HG02763 (cell line): ENCODE measurements at regions not wholly inside any gene's neighbourhood (a gene's known extent, or its start where the extent isn't known, plus 50 kb on each side); places are given as distances from the start of the nearest gene placed in this dataset.

Experiments used
- ATAC-seq: cut with Tn5 transposase; IDR thresholded peaks from one replicate; pipeline ENCODE4 v1.9.1; 2021; ENCODE audit warnings: mild to moderate bottlenecking, moderate library complexity; ENCODE audit not compliant: unreplicated experiment

GRCh38 chr5:30103452-30104202 lies 1089.9 kb upstream of the CDH6 start:
- ATAC-seq: no peak

- no peak for ATAC-seq
These were observed 1090.4 kb upstream of the CDH6 start for GRCh38 chr5:30103052-30103451.

DNA sequence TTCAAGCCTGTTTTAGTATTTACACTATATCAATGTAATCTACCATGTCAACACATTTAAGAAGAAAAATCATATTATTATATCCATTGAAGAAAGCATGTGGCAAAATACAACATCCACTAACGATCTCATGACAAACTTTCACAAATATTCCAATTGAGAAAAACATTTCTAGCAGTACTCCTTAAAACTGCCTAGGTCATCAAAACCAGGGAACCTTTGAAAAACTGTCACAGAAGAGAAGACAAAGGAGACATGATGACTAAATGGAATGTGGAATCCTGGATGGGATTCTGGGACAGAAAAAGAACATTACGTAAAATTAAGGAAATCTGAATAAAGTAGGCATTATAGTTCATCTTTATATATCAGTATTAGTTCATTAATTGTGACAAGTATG lies 1091.3 kb upstream of the CDH6 start:
- ATAC-seq: no peak

GRCh38 chr5:30100929-30101328 lies 1092.6 kb upstream of the CDH6 start:
- ATAC-seq: no peak

GRCh38 chr5:30100148-30100713 lies 1093.3 kb upstream of the CDH6 start:
- ATAC-seq: no peak

- no peak for ATAC-seq
These were observed 1093.9 kb upstream of the CDH6 start for GRCh38 chr5:30099634-30100033.

DNA sequence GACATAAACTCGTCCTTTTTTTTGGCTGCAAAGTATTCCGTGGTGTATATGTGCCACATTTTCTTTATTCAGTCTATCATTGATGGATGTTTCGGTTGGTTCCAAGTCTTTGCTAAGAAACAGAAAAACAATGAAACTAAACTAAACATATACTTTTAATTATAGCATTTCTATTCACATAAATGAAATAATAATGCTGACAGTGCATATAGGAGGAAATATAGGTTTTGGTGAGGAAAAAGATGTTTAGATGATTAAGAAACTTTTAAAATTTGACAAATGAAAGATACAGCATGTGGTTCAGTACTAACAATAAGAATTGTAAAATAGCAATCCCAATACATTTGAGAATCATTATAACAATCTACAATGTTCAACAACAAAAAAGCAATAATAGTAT lies 1094.5 kb upstream of the CDH6 start:
- no peak for ATAC-seq

GRCh38 chr5:30092548-30092947 lies 1100.9 kb upstream of the CDH6 start:
- no peak for ATAC-seq

- ATAC-seq: no peak
These were observed 1123.8 kb upstream of the CDH6 start for GRCh38 chr5:30069441-30070263.

- ATAC-seq: no peak
These were observed 1130.0 kb upstream of the CDH6 start for GRCh38 chr5:30063503-30063902.

GRCh38 chr5:30051976-30052375 lies 1141.5 kb upstream of the CDH6 start:
- no peak for ATAC-seq

- ATAC-seq: no peak
These were observed 1143.2 kb upstream of the CDH6 start for GRCh38 chr5:30050056-30050815.

DNA sequence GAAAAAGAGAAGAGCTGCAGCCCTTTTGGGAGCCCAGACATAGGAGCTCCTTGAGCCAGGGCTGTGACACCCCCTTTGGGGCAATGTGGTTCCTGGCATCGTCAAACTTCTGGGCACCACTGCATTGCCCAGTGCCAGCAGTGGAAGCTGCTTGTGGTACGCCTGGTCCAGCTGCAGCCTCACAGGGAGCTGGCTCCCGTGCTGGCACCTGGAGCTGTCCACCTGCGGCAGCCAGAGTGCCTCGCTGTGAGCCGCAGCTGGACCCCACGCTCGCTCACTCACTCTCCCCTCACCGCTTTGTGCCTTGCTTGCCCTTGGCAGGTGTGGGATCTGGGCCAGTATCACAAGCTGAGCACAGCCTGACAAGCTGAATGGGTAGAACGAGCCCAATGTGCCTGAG lies 1150.8 kb upstream of the CDH6 start:
- ATAC-seq: no peak

DNA sequence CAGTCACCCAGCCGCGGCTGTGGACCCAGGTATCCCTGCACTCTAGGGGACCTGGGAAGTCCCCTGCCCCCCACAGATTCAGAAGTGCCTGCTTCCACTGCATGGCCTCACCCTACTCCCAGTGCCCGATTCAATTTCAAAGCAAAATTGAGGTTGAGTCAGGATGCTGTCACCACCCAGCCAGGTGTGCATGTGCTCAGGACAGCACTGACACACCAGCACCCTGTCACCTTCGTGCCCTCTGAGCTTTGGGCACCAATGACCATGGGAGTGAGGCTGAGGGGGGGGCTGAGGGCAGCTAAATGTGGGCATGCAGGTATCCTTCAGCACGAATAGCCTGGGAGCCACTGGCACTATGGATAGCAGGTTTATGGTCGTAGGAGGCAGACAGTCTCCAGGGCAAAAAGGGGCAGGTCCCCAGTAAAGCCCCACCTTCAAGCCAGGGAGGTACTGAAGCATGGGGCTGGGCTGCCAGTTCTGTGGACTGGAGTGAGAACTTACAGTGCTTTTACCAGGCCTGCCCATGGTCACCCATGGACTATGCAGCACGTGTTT lies 1151.6 kb upstream of the CDH6 start:
- ATAC-seq: no peak

DNA sequence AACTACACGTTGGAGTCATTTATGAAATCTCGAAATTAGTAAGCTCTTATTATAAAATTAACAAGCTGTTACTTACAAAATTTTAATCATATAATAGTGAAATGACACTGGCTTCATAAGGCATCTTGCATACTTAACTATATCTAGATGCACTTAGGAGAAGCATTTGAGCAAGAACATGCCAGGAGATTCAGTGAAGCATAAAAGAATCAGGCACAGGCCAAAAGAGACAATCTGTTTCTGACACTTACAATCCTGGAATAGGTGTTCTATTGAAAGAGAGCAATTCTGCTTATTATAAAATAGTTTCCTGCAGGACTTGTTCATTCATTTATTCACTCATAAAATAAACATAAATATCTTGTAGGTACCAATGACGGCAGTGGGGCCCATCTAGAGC lies 1152.2 kb upstream of the CDH6 start:
- no peak for ATAC-seq

- ATAC-seq: no peak
These were observed 1152.9 kb upstream of the CDH6 start for GRCh38 chr5:30040488-30041118.

DNA sequence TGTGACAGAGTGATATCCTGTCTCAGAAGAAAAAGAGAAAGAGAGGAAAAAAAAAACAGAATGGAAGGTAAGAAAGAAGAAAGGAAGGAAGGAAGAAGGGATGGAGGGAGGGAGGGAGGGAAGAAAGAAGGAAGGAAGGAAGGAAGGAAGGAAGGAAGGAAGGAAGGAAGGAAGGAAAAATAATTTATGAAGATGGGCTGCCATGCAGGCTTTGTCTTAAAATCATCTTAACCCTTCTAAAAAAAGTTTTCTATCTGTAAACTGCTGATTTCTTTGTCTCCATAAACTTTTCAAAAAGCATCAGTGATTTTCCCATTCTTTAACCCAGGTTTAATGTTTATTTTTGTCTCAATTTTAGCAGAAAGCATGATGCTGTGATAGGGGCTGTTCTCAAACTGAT lies 1154.1 kb upstream of the CDH6 start:
- no peak for ATAC-seq

DNA sequence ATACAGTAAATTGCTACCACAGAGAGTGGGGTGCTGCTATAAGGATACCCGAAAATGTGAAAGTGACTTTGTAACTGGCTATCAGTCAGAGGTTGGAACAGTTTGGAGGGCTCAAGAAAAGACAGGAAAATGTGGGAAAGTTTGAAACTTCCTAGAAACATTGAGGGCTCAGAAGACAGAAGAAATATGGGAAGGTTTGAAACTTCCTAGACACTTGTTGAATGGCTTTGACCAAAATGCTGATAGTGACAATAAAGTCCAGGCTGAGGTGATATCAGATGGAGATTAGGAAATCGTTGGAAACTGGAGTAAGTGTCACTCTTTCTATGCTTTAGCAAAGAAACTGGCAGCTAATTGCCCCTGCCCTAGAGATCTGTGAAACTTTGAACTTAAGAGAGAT lies 1158.6 kb upstream of the CDH6 start:
- ATAC-seq: no peak

- no peak for ATAC-seq
These were observed 1163.4 kb upstream of the CDH6 start for GRCh38 chr5:30030101-30030500.

DNA sequence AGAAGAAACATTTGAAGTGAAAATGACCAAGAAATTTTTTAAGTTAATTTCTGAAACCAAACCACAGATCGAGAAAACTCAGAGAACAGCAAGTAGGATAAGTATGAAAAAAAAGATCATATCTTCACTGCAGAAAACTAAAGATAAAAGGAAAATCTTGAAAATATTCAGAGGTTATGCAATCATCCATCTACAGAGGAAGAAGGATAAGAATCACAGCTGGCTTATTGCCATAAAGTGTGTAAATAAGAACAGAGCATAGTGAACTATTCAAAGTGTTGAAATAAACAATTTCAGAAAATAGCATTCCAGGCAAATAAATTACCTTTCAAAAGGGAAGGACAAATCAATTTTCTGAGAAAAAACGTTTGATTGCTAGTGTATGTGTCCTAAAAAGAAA lies 1191.7 kb upstream of the CDH6 start:
- no peak for ATAC-seq

DNA sequence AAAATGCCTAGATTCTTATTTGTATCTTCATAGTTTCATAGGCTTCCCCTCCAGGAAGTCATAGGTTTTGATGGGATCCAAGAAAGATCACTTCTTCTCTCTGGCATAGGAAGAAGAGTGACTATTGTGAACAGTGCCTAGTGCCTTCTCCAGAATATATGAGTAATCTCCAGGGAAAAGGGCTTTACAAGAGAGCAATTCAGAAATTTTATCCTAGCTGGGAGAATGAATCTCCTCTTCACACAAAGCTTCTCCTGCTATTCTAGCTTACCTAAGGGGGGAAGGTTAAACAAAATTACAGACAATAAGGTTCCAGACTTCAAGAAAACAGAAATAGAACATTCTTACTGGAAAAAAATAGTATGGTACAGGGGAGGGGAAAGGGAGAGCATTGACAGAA lies 1193.3 kb upstream of the CDH6 start:
- ATAC-seq: no peak
